ENCODE measurements at regions not wholly inside any gene's neighbourhood (a gene's known extent, or its start where the extent isn't known, plus 50 kb on each side); places are given as distances from the start of the nearest gene placed in this dataset.
A peak's percentile ranks its signal among the peaks of the same experiment; 100 is the strongest.

- TF ChIP-seq EZH2 (IDR thresholded peaks at IDR 0.05; ENCODE audit: borderline replicate concordance) (no peak), CTCF (IDR thresholded peaks at IDR 0.05; ENCODE audit: poor library complexity) (peak; percentile 85)
Measured at GRCh38 chr2:154623819-154624218, 74.7 kb upstream of the KCNJ3 start.

Data from hepatocyte (in vitro differentiated cells).